ENCODE measurements at regions not wholly inside any gene's neighbourhood (a gene's known extent, or its start where the extent isn't known, plus 50 kb on each side); places are given as distances from the start of the nearest gene placed in this dataset.
"Not testable (repeated sequence)": the region's sequence is repeated elsewhere in the genome, so short reads cannot be mapped to it uniquely, and the experiment has no call there.

DNA sequence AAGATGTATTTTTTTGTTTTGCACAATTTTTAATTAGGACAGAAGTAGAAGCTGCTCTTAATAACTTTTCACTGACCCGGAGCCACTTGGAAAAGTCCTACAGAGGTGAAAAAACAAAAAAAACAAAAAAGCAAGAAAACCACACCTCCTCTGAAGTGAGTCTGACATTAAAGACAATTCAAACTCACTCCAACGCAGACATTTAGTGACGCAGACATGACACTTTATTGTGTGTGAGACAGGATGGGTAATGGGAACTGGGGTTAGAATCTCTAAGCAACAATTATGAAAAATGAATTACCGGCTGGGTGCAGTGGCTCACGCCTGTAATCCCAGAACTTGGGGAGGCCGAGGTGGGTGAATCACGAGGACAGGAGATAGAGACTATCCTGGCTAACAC is 370.0 kb upstream of the SPATA31A3 start:
- TF ChIP-seq EZH2 (IDR thresholded peaks at IDR 0.05; ENCODE audit: borderline replicate concordance, low read depth, low read length, poor library complexity, severe bottlenecking) = not testable (repeated sequence)
- TF ChIP-seq, protein P1, sequence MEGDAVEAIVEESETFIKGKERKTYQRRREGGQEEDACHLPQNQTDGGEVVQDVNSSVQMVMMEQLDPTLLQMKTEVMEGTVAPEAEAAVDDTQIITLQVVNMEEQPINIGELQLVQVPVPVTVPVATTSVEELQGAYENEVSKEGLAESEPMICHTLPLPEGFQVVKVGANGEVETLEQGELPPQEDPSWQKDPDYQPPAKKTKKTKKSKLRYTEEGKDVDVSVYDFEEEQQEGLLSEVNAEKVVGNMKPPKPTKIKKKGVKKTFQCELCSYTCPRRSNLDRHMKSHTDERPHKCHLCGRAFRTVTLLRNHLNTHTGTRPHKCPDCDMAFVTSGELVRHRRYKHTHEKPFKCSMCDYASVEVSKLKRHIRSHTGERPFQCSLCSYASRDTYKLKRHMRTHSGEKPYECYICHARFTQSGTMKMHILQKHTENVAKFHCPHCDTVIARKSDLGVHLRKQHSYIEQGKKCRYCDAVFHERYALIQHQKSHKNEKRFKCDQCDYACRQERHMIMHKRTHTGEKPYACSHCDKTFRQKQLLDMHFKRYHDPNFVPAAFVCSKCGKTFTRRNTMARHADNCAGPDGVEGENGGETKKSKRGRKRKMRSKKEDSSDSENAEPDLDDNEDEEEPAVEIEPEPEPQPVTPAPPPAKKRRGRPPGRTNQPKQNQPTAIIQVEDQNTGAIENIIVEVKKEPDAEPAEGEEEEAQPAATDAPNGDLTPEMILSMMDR (conservative IDR thresholded peaks at IDR 0.05; ENCODE audit: low read depth, low read length) = not testable (repeated sequence)

All from A673 (cell line).